ENCODE measurements at regions not wholly inside any gene's neighbourhood (a gene's known extent, or its start where the extent isn't known, plus 50 kb on each side); places are given as distances from the start of the nearest gene placed in this dataset.

DNA sequence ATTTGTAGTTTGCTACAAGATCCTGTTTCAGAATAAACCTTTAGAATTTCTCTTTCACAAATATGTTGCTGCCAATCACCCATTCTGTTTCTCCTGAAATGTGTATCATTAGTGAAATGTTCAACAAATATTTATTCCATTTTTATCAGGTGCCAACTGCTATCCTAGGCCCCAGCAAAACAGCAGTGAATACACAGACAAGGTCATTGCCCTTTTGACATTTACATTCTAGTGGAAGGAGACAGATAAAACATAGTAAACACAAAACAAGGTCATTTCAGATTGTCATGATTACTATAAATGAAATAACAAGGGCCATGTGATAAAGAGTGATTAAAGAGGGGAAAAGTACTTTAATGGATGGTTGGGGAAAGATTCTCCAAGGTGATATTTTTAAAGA lies 404.8 kb upstream of the PHF14 start:
- H3K4me3 ChIP-seq = no peak overlapping the region
- H3K4me1 ChIP-seq = no peaks in the 10 kb centered on the region
- TF ChIP-seq, protein P1, sequence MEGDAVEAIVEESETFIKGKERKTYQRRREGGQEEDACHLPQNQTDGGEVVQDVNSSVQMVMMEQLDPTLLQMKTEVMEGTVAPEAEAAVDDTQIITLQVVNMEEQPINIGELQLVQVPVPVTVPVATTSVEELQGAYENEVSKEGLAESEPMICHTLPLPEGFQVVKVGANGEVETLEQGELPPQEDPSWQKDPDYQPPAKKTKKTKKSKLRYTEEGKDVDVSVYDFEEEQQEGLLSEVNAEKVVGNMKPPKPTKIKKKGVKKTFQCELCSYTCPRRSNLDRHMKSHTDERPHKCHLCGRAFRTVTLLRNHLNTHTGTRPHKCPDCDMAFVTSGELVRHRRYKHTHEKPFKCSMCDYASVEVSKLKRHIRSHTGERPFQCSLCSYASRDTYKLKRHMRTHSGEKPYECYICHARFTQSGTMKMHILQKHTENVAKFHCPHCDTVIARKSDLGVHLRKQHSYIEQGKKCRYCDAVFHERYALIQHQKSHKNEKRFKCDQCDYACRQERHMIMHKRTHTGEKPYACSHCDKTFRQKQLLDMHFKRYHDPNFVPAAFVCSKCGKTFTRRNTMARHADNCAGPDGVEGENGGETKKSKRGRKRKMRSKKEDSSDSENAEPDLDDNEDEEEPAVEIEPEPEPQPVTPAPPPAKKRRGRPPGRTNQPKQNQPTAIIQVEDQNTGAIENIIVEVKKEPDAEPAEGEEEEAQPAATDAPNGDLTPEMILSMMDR (IDR thresholded peaks at IDR 0.05) = no peak
- DNase-seq = no peak
- H3K27ac ChIP-seq = no peak overlapping the region
- no peaks in the 10 kb centered on the region for H3K36me3 ChIP-seq
- no peaks in the 10 kb centered on the region for H3K27me3 ChIP-seq
- intact Hi-C loops (cut with DNase I; ENCODE audit: low total_unique reads) = no loop called here
- no peaks in the 10 kb centered on the region for H3K9me3 ChIP-seq

DNA sequence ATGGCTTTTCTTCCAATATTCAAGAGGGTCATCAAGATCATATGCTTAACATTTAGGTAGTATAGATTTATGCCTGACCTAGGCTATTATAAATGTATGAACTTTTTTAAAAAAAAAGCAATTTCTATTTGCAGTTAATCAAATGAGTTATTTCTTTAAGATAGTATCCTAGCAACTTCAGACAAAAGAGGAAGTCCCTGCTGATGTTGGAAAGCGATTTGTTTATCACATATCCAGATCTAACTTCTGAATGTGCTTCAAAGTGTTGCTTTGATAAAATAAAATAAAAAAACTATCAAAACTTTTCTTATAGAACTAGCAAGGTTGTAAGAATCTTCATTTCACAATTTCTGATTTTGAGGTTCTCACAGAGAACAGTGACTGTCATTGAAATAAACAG lies 401.9 kb upstream of the PHF14 start:
- TF ChIP-seq, protein P1 (IDR thresholded peaks at IDR 0.05) = no peak
- no peaks in the 10 kb centered on the region for H3K9me3 ChIP-seq
- intact Hi-C loops (cut with DNase I; ENCODE audit: low total_unique reads) = no loop called here
- no peaks in the 10 kb centered on the region for H3K36me3 ChIP-seq
- H3K27me3 ChIP-seq = no peaks in the 10 kb centered on the region
- H3K4me3 ChIP-seq = no peak overlapping the region
- H3K4me1 ChIP-seq = no peaks in the 10 kb centered on the region
- H3K27ac ChIP-seq = no peak overlapping the region
- no peak for DNase-seq

DNA sequence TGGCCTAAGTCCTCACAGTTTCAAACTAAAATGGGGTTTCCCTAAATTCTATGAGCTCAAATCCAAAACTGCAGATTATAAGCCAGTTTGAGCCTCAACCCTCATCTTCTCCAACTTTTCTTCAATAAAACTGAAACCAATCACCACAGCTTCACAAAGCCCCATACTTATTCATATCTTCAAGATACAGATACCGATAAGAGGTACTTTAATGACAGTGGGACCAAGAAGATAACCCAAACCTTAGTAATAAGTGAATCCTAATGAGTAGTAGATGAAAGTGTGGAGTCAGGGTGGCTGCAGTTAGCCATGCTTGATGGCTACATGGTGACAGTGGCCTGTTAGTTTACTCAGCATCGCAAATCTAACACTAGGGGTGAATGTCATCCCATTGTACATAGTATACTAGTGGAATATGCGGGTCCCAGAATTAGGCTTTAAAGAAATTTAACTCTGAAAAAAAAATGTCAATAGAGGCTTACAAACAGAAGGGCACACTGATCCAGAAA lies 395.8 kb upstream of the PHF14 start:
- Histone ChIP-seq H3K9me3 (no peaks in the 10 kb centered on the region), H3K4me1 (no peaks in the 10 kb centered on the region), H3K36me3 (no peaks in the 10 kb centered on the region), H3K27ac (no peak overlapping the region), H3K4me3 (no peak overlapping the region), H3K27me3 (no peaks in the 10 kb centered on the region)
- DNase-seq = no peak
- TF ChIP-seq, protein P1 (IDR thresholded peaks at IDR 0.05) = no peak
- intact Hi-C loops (cut with DNase I; ENCODE audit: low total_unique reads) = no loop called here

DNA sequence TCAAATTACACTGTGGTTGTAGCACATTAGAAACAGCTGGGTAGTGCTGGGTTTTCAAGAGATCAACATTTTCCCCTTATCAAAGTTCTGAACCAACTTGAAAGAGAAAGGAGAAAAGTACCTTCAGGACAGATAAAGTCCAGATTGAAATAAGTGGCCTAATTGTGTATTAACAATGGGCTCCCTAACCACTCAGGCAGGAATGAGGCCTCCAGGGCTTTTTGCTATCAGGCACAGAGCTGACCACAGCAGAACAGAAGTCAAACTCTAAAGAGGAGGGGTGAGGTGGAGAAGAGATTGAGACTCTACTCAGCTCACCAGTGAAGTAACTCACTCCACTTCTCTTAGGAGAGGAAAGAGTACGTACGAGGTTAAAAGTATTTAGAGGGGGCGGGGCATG lies 394.1 kb upstream of the PHF14 start:
- Histone ChIP-seq H3K36me3 (no peaks in the 10 kb centered on the region), H3K27me3 (no peaks in the 10 kb centered on the region), H3K4me3 (no peak overlapping the region), H3K9me3 (no peaks in the 10 kb centered on the region), H3K27ac (no peak overlapping the region), H3K4me1 (no peaks in the 10 kb centered on the region)
- TF ChIP-seq, protein P1 (IDR thresholded peaks at IDR 0.05) = no peak
- intact Hi-C loops (cut with DNase I; ENCODE audit: low total_unique reads) = no loop called here
- DNase-seq = no peak

DNA sequence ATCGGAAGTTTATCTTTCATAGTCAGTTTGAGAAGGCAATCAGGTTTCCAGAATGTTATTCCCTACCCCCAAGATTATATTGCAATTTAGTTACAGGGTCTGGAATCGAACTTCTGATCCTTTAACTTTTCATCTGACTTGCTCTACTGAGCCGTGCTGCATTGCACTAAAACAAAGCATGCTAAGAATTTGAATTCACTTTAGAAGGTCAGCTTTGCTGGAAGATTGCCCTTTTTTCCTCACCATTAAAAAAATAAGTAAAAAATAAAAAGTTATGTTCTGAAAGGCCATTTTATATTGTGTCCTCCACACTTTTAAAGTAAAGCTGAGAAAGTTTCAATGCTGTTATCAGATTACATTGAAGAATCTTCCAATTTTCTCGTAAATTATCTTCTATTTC lies 388.8 kb upstream of the PHF14 start:
- H3K4me1 ChIP-seq = no peaks in the 10 kb centered on the region
- no peak for DNase-seq
- H3K9me3 ChIP-seq = no peaks in the 10 kb centered on the region
- no peaks in the 10 kb centered on the region for H3K36me3 ChIP-seq
- intact Hi-C loops (cut with DNase I; ENCODE audit: low total_unique reads) = no loop called here
- TF ChIP-seq, protein P1 (IDR thresholded peaks at IDR 0.05) = no peak
- no peak overlapping the region for H3K27ac ChIP-seq
- H3K27me3 ChIP-seq = no peaks in the 10 kb centered on the region
- H3K4me3 ChIP-seq = no peak overlapping the region

DNA sequence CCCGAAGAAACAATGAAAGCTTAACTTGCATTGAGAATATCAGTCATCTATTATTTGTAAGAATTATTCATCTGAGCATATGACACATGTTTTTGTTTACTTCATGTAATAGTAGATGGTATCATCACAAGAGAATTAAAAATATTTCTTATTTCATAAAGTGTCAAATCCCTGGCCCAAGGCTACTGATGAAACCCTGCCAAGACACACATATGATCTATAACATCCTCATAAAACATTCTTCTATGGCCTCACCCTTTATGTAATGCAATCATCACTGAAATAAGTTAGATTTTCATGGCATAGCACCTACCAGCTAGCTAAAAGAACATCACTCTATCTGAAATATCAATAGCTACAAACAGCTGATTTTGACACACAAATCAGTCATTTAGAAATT lies 385.6 kb upstream of the PHF14 start:
- Histone ChIP-seq H3K36me3 (no peaks in the 10 kb centered on the region), H3K27me3 (no peaks in the 10 kb centered on the region), H3K9me3 (no peaks in the 10 kb centered on the region), H3K4me3 (no peak overlapping the region), H3K27ac (no peak overlapping the region), H3K4me1 (no peaks in the 10 kb centered on the region)
- intact Hi-C loops (cut with DNase I; ENCODE audit: low total_unique reads) = no loop called here
- DNase-seq = no peak
- TF ChIP-seq, protein P1 (IDR thresholded peaks at IDR 0.05) = no peak

All from tibial artery (tissue), 4 donors.